ENCODE measurements at regions not wholly inside any gene's neighbourhood (a gene's known extent, or its start where the extent isn't known, plus 50 kb on each side); places are given as distances from the start of the nearest gene placed in this dataset.
A peak's percentile ranks its signal among the peaks of the same experiment; 100 is the strongest.
"Not testable (repeated sequence)": the region's sequence is repeated elsewhere in the genome, so short reads cannot be mapped to it uniquely, and the experiment has no call there.

DNA sequence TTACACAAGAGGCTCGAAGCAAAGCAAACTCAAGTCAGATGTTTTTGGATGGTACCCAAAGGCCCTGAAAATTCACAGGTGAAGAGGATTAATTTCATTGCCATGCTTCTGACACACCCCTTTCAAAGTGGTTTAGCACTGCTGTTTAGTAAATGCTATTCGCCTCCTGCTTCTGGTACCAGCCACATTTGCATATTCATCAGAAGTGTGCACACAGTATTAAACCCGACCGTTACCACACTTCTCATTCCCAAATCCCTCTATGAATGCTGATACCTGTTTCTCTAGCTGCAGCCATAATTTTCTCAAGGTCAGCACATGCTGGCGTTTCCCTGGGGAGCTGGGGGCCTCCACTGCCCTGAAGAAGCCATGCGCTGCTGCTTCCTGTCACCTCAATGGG is 179.8 kb upstream of the DAB1 start:
- DNase-seq, result no peak

DNA sequence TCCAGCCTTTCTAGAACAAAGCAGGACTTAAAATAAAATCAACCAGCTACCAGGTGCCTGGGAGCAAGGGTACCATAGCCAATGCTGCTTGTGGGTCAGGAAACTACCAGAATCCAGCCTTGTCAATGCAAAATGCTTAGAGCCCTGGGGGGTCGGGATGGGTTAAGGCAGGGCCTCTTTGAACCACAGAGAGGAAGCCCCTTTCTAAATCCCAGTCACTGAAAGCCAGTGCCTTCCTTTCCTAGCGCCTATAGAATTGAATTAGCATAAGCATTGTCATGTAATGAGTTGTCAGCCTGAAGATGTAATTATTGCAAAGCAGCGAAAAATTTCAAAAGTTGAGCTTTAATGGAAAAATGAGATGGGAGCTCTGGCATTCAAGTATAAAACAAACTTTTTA is 176.6 kb upstream of the DAB1 start:
- no peak for DNase-seq

DNA sequence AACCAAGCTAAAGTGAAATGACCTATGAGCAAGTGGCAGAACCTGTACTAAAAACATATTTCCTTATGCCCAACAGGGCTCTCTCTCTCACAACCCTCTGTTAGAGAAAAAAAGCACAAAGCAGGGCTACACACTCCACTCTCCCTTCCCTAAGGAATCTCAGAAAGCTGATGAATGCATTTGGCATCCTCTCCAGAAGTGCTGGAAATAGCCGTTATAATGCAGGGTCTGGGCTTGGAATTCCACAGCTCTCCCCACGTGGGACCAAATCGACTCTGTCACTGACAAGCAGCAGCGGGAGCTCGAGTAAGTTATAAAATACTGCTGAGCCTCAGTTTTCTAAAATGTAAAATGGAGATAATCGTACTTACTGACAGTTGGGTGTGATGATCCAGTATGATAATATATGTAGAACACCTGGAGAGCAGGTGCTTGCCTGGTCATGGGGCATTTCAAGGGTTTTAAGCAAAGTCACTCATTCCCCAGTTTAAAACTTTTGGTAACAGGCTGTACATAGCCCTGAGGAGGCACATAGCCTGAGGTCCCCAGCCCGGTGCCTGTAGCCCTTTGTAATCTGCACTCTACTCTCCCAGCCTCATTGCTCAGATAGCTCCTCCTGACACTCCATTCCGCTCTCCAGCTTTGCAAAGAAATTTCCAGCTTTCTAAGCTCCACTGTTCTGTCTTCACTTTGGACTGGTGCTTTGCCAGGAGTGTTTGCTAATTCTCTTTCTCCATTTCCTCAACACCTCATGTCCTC is 175.6 kb upstream of the DAB1 start:
- no peak for DNase-seq

GRCh38 chr1:57597036-57597435 is 173.2 kb upstream of the DAB1 start:
- DNase-seq, result no peak

GRCh38 chr1:57594002-57594401 is 170.1 kb upstream of the DAB1 start:
- no peak for DNase-seq

DNA sequence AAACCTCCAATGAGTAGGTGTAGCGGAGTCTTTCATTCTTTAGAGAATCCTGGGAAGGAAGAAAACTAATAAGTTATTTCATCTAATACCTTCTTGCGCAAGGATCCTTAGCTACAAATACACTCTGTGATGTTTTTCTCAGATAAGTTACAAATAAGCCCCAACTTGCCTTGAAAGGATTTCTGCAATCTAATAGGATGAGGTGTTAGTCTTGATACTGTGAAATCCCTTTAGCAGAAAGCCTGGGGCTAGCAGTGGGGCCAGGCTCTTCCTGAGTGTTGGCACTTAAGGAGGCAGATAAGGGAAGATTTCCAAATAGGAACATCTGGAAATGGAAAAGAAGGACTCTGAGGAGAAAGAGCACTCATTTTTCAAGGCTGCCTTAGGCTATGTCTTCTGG is 168.0 kb upstream of the DAB1 start:
- no peak for DNase-seq

GRCh38 chr1:57590978-57591377 is 167.1 kb upstream of the DAB1 start:
- no peak for DNase-seq

DNA sequence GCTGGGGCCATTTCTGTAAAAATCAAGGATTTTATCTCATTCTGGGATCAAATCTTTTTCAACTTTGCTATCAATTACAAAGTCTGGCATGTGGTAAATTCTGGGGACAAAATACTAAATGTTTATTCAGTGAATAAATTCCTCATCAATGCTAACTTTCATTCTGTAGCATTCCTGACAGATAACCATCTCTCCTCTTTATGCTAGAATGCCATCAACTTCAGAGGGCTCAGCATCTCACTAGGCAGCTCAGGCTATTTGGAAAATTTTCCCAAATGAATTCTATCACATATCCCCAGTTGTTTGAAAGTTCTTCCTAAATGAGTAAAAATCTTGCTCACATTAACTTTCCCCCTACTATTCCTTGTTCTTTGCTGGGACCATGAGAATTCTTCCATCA is 163.0 kb upstream of the DAB1 start:
- no peak for DNase-seq

- DNase-seq, result no peak
Observed at GRCh38 chr1:57578680-57579079, 154.8 kb upstream of the DAB1 start.

- DNase-seq, result no peak
Observed at GRCh38 chr1:57578099-57578498, 154.2 kb upstream of the DAB1 start.

GRCh38 chr1:57576756-57577155 is 152.9 kb upstream of the DAB1 start:
- DNase-seq, result no peak

- no peak for DNase-seq
Observed at GRCh38 chr1:57572016-57572415, 148.2 kb upstream of the DAB1 start.

DNA sequence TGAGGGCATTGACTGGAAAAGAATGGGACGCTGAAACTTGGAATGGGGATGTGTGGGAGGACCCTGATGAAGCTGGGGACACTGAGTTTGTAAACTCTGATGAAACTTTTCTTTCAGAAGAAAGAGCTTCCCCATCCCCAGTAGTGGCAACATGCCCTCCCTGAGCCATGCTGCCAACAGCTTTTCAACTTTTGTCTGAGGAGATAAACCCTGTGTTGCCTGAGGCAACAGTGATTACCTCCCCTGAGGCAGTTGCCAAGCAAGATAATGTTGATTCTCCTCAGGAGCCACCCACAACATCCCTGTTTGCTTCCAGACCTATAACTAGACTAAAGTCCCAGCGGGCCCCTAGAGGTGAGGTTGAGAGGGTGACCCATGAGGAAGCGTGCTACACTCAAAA is 134.2 kb upstream of the DAB1 start:
- peak; percentile 4 for DNase-seq

GRCh38 chr1:57553666-57554065 is 129.8 kb upstream of the DAB1 start:
- no peak for DNase-seq

DNA sequence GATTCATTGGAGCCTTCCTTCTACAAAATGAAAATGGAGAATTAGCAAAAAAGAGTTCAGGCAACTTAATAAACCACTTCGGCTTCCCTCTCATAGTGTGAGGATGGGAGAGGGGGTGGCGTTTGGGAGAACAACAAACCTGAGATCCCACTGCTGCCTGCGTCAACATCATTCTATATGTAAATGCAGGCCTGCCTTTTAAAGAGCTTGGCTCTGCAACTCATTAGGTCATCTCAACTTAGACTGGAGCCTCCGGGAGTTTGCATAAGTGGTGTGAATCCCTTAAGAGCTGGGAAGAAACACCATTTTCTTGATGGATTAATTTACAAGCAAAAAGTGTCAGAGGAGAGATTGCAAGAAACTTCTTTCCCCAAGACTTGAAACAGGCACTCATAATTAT is 127.6 kb upstream of the DAB1 start:
- DNase-seq, result no peak

- DNase-seq, result no peak
Observed at GRCh38 chr1:57550092-57550491, 126.2 kb upstream of the DAB1 start.

DNA sequence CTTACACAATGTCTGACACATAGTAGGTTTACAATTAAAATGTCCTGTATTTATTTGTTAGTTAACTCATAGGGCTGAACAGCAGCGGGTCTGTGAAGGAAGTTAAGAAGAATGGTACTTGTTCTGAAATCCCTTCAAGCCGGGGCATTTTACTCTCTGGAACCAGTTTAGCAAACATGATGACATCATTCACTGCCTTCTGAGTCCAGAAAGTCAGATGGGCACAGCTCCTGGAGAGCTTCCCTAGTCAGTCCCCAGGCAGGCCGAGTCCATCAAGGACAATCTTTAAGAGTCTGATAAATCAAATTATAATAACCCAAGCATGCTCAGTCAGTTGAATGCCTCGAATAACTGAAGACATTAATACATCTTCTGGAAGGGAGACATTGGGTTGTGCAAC is 125.4 kb upstream of the DAB1 start:
- no peak for DNase-seq

DNA sequence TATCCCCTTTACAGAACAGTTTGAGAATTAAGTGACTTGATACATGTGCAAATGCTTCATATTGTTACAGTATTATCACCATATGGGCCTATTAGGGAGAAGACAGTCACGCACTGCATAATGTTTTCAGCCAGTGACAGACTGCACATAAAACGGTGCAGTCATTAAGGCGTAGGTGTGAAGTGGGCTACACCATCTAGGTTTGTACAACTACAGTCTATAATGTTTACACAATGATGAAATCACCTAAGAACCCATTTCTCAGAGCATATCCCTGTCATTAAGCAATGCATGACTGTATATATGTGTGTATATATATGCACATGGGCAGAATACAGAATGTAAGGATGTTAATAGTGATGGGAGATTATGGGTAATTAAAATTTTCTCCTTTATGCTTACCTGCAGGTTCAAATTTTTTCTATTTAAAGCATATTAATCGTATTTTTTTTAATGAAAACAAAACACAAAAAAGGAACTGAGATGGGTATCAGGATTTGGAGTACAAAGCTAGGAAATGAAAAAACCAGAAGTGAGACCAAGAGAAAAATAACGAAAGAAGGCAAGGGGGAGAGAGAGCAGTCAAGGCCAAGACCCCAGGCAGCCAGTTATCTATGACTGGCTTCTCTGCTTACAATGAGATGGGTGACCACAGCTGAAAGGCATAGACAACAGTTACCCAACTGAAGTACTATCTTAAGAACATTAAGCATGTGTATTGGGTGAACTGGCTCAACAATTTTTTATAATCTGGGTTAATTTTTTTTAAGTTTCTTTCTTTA is 122.9 kb upstream of the DAB1 start:
- no peak for DNase-seq

- no peak for DNase-seq
Observed at GRCh38 chr1:57544345-57544744, 120.5 kb upstream of the DAB1 start.

DNA sequence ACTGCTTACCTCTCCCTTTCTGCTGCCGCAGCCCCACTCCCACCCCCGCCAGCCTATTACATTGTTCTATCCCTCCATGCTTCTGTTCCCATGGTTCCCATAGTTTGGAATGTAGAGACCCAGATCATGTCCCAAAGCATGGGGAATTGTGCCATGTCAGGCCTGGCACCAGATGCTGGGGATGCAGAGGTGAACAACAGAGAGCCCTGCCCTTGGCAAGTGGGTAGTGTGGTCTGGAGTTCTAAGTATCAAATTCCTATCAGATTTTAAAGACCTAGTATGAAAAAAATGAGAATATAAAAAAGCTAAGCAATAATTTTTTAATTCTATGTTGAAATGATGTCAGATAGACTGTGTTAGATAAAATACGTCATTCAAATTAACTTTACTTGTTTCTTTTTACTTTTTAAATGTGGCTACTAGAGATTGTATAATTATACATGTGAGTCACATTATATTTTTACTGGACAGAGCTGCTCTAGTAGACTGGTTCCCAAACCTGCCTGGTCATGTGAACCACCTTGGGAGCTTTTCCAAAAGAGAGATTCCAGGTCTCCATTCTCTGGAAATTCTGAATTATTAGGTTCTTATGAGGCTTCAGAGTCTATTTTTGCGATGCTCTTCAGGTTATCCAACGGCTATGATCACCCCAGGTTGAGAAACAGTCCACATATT is 113.0 kb upstream of the DAB1 start:
- no peak for DNase-seq

GRCh38 chr1:57532299-57532698 is 108.4 kb upstream of the DAB1 start:
- DNase-seq, result peak; percentile 42

- not testable (repeated sequence) for DNase-seq
Observed at GRCh38 chr1:57530911-57531260, 107.0 kb upstream of the DAB1 start.

GRCh38 chr1:57530206-57530910 is 106.5 kb upstream of the DAB1 start:
- no peak for DNase-seq

Data from hematopoietic multipotent progenitor cell treated with erythropoietin and hydrocortisone succinate and interleukin-3 and kit ligand, for 8 days (in vitro differentiated cells).